IMR-90 (cell line): ENCODE measurements at regions not wholly inside any gene's neighbourhood (a gene's known extent, or its start where the extent isn't known, plus 50 kb on each side); places are given as distances from the start of the nearest gene placed in this dataset.

ENCODE experiments used
- ATAC-seq: fragments of 200-7000 bp; cut with Tn5 transposase; 2 replicates; pipeline ENCODE4 v1.9.1; 2020; ENCODE audit warnings: low read depth, mild to moderate bottlenecking, moderate library complexity
- BruUV-seq: library from RNA; stranded (reverse); fragments of 400-500 nt; replicated peaks from 2 replicates; lab custom pipeline; 2021; lab: Mats Ljungman, UMichigan
- CTCF ChIA-PET: fragments of 300-600 bp; formaldehyde crosslinking; extraction: SDS; loops from one replicate; lab custom pipeline; 2021; ENCODE audit warnings: antibody characterized with exemption; lab: Yijun Ruan, JAX
- POLR2A ChIA-PET: fragments of 300-600 bp; sonication (Branson Sonifier 250); formaldehyde crosslinking; loops from one replicate; lab custom pipeline; 2022; ENCODE audit warnings: antibody characterized with exemption; ENCODE audit not compliant: unreplicated experiment; lab: Charles Lee
- DNase-seq: peaks from one replicate; pipeline ENCODE4 v3.0.0; 2013
- H2AFZ ChIP-seq: replicated peaks from 2 replicates; pipeline ENCODE3; 2013; ENCODE audit warnings: low read length, mild to moderate bottlenecking; ENCODE audit not compliant: poor library complexity
- H2AK5ac ChIP-seq: 2 replicates; pipeline ENCODE4 v1.6.1; 2013; ENCODE audit warnings: low read depth, low read length, inconsistent platforms
- H2AK9ac ChIP-seq: replicated peaks from 2 replicates; pipeline ENCODE3; 2013; ENCODE audit warnings: mild to moderate bottlenecking, low read depth, low read length, moderate library complexity; ENCODE audit not compliant: poor library complexity
- H2BK120ac ChIP-seq: 2 replicates; pipeline ENCODE4 v1.6.1; 2013; ENCODE audit warnings: low read depth, low read length, inconsistent platforms
- H2BK15ac ChIP-seq: 3 replicates; pipeline ENCODE4 v1.6.1; 2013; ENCODE audit warnings: low read depth, low read length, inconsistent platforms
- H2BK20ac ChIP-seq: 2 replicates; pipeline ENCODE4 v1.6.1; 2013; ENCODE audit warnings: low read depth, mild to moderate bottlenecking, inconsistent platforms, low read length, moderate library complexity
- H2BK5ac ChIP-seq: 2 replicates; pipeline ENCODE4 v1.6.1; 2013; ENCODE audit warnings: mild to moderate bottlenecking, low read depth, low read length, inconsistent platforms; ENCODE audit not compliant: poor library complexity, severe bottlenecking
- H3K14ac ChIP-seq: replicated peaks from 2 replicates; pipeline ENCODE4 v1.6.1; 2013; ENCODE audit warnings: low read depth, low read length, inconsistent platforms
- H3K18ac ChIP-seq: 2 replicates; pipeline ENCODE4 v1.6.1; 2013; ENCODE audit warnings: low read depth, low read length, control low read depth
- H3K23ac ChIP-seq: 2 replicates; pipeline ENCODE4 v1.6.1; 2013; ENCODE audit warnings: low read depth, low read length, inconsistent platforms
- H3K27ac ChIP-seq: 2 replicates; pipeline ENCODE4 v1.5.1; 2013; ENCODE audit warnings: mild to moderate bottlenecking, control low read depth, low read length; ENCODE audit not compliant: insufficient read depth
- H3K27me3 ChIP-seq: 2 replicates; pipeline ENCODE4 v1.6.1; 2013; ENCODE audit warnings: low read length; ENCODE audit not compliant: control insufficient read depth, insufficient read depth
- H3K36me3 ChIP-seq: 2 replicates; pipeline ENCODE4 v1.6.1; 2013; ENCODE audit warnings: low read length, mixed read lengths; ENCODE audit not compliant: control insufficient read depth, insufficient read depth
- H3K4ac ChIP-seq: 2 replicates; pipeline ENCODE4 v1.6.1; 2013; ENCODE audit warnings: low read depth, low read length, inconsistent platforms
- H3K4me1 ChIP-seq: 2 replicates; pipeline ENCODE4 v1.6.1; 2013; ENCODE audit warnings: low read length, mixed read lengths; ENCODE audit not compliant: control insufficient read depth, insufficient read depth
- H3K4me2 ChIP-seq: 2 replicates; pipeline ENCODE4 v1.6.1; 2013; ENCODE audit warnings: low read depth, mild to moderate bottlenecking, control low read depth, low read length, moderate library complexity
- H3K4me3 ChIP-seq: 2 replicates; pipeline ENCODE4 v1.5.1; 2013; ENCODE audit warnings: low read depth, mild to moderate bottlenecking, control low read depth, low read length, moderate library complexity; ENCODE audit not compliant: insufficient read depth
- H3K56ac ChIP-seq: 2 replicates; pipeline ENCODE4 v1.6.1; 2013; ENCODE audit warnings: low read length, inconsistent platforms; ENCODE audit not compliant: insufficient read depth; ENCODE audit errors: extremely low read depth
- H3K79me1 ChIP-seq, 2 experiments: 2 replicates each; pipeline ENCODE4 v1.6.1; 2013; ENCODE audit warnings: low read length in 2 of 2, inconsistent platforms in 1 of 2, low read depth in 1 of 2
- H3K9ac ChIP-seq: 2 replicates; pipeline ENCODE4 v1.6.1; 2013; ENCODE audit warnings: low read depth, low read length, control low read depth
- H3K9me1 ChIP-seq: 2 replicates; pipeline ENCODE4 v1.6.1; 2013; ENCODE audit warnings: low read length, inconsistent platforms; ENCODE audit not compliant: insufficient read depth
- H3K9me3 ChIP-seq: 2 replicates; pipeline ENCODE4 v1.6.1; 2013; ENCODE audit warnings: low read length; ENCODE audit not compliant: control insufficient read depth, insufficient read depth
- H4K20me1 ChIP-seq: 2 replicates; pipeline ENCODE4 v1.6.1; 2013; ENCODE audit warnings: low read length, inconsistent platforms; ENCODE audit not compliant: insufficient read depth
- H4K5ac ChIP-seq: 2 replicates; pipeline ENCODE4 v1.6.1; 2013; ENCODE audit warnings: mild to moderate bottlenecking, low read depth, low read length, control low read depth
- H4K8ac ChIP-seq, 2 experiments: 2 replicates each; pipeline ENCODE4 v1.6.1; 2013; ENCODE audit warnings: low read depth in 2 of 2, low read length in 2 of 2, control low read depth in 1 of 2, inconsistent platforms in 1 of 2
- H4K91ac ChIP-seq: 2 replicates; pipeline ENCODE4 v1.6.1; 2013; ENCODE audit warnings: low read depth, low read length, inconsistent platforms; ENCODE audit not compliant: insufficient read depth
- BHLHE40 ChIP-seq: fragments of 150-350 bp; IDR thresholded peaks from 2 replicates; pipeline ENCODE4 v1.6.1; 2016; ENCODE audit warnings: mild to moderate bottlenecking, low read depth, low read length
- CTCF ChIP-seq: conservative IDR thresholded peaks from 2 replicates; pipeline ENCODE4 v1.5.1; 2012; ENCODE audit warnings: mild to moderate bottlenecking, low read depth, low read length, improper control_type of control experiment
- WGBS, 2 experiments: methylation state at CpG; one replicate each; pipeline versions ENCODE4 v1.1.5 to v1.1.7; 2013; ENCODE audit warnings: missing lambda C conversion rate in 2 of 2; ENCODE audit not compliant: insufficient read length in 1 of 2; ENCODE audit errors: extremely low coverage in 2 of 2; 5-methylcytosine and 5-hydroxymethylcytosine counted together
- dilution Hi-C: fragments of 300-500 bp; cut with HindIII; formaldehyde crosslinking; loops from one replicate; pipeline ENCODE4 v1.14.3; 2018; ENCODE audit warnings: low sequenced_read_pairs; ENCODE audit not compliant: unreplicated experiment
- in situ Hi-C: fragments of 300-500 bp; cut with MboI; formaldehyde crosslinking; loops from 3 replicates; pipeline ENCODE4 v1.14.3; 2019; ENCODE audit warnings: low sequenced_read_pairs, inconsistent platforms, mixed read lengths
- intact Hi-C: fragments of 100-400 bp; cut with micrococcal nuclease; formaldehyde crosslinking; loops from 2 replicates; pipeline ENCODE4 v1.10.0; 2022
- TF ChIP-seq, protein P1 (sequence below): fragments of 150-350 bp; IDR thresholded peaks from 2 replicates; pipeline ENCODE4 v1.6.1; 2016; ENCODE audit warnings: low read depth, mild to moderate bottlenecking, low read length, moderate library complexity, borderline replicate concordance

DNA sequence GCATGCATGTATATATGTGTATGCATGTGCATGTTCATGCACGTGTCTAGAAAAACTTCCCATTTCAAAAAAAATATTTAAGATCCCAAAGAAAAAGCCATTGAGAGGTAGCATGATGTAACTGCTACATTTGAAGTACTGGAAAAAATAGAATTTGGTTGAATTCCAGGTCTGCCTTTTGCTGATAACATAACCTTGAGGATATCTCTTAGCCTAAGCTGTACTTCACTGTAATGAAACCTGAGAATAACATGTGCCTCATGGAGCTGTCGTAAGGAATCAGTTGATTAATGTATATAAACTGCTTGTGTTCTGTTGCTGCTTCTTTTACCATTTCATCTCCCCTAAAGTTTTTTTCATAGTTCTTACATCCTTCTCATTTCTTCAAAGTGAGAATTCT lies 351.8 kb downstream of the GRIA2 start:
- H2BK120ac ChIP-seq, result no peak overlapping the region
- no peaks in the 10 kb centered on the region for H3K9me1 ChIP-seq
- POLR2A ChIA-PET, result no interaction called here
- no peak overlapping the region for H4K8ac ChIP-seq
- ATAC-seq (no peak), DNase-seq (no peak)
- WGBS, 2 experiments, result no CpG with 5 or more reads among the region's 2 CpGs
- no TSS peak for BruUV-seq
- H3K56ac ChIP-seq, result no peak overlapping the region
- CTCF ChIA-PET, result no interaction called here
- H3K4ac ChIP-seq, result no peak overlapping the region
- H3K27ac ChIP-seq, result no peak overlapping the region
- H2BK15ac ChIP-seq, result no peak overlapping the region
- H4K5ac ChIP-seq, result no peak overlapping the region
- H4K91ac ChIP-seq, result no peak overlapping the region
- no peaks in the 10 kb centered on the region for H3K4me1 ChIP-seq
- intact Hi-C loops (no loop called here), dilution Hi-C loops (no loop called here), in situ Hi-C loops (no loop called here)
- no peak overlapping the region for H2AFZ ChIP-seq
- H2BK5ac ChIP-seq, result no peak overlapping the region
- no peak overlapping the region for H2BK20ac ChIP-seq
- TF ChIP-seq CTCF (no peak), BHLHE40 (no peak)
- TF ChIP-seq, protein P1, sequence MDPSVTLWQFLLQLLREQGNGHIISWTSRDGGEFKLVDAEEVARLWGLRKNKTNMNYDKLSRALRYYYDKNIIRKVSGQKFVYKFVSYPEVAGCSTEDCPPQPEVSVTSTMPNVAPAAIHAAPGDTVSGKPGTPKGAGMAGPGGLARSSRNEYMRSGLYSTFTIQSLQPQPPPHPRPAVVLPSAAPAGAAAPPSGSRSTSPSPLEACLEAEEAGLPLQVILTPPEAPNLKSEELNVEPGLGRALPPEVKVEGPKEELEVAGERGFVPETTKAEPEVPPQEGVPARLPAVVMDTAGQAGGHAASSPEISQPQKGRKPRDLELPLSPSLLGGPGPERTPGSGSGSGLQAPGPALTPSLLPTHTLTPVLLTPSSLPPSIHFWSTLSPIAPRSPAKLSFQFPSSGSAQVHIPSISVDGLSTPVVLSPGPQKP, result no peak
- no peak overlapping the region for H3K4me2 ChIP-seq
- H4K20me1 ChIP-seq, result no peaks in the 10 kb centered on the region
- H3K9ac ChIP-seq, result no peak overlapping the region
- no peak overlapping the region for H2AK9ac ChIP-seq
- no peaks in the 10 kb centered on the region for H3K27me3 ChIP-seq
- no peaks in the 10 kb centered on the region for H3K79me1 ChIP-seq
- H2AK5ac ChIP-seq, result no peak overlapping the region
- no peaks in the 10 kb centered on the region; the same call in 1 of the 2 replicates for H3K9me3 ChIP-seq
- no peak overlapping the region for H3K14ac ChIP-seq
- no peaks in the 10 kb centered on the region for H3K36me3 ChIP-seq
- no peak overlapping the region for H3K4me3 ChIP-seq
- no peak overlapping the region for H3K23ac ChIP-seq
- H3K18ac ChIP-seq, result no peak overlapping the region
